ENCODE measurements at regions not wholly inside any gene's neighbourhood (a gene's known extent, or its start where the extent isn't known, plus 50 kb on each side); places are given as distances from the start of the nearest gene placed in this dataset.

DNA sequence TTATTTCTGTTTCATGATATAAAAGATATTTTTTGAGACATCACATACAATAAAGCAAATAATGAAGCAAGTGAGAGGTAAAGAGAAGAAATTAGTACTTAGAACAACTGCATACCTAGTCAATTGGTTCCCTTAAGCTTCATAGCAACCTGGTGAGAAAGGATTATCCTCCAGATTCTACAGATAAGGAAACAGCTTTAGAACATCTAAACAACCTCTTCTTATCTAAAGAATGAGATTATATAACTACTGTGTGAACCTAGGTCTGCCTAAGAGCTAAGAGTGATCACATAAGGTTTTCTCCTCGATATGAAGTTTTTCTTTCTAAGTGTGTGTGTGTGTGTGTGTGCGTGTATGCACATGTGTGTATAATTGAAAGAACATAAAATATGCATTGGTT is 265.1 kb downstream of the NOL4 start:
- TF ChIP-seq, protein P1, sequence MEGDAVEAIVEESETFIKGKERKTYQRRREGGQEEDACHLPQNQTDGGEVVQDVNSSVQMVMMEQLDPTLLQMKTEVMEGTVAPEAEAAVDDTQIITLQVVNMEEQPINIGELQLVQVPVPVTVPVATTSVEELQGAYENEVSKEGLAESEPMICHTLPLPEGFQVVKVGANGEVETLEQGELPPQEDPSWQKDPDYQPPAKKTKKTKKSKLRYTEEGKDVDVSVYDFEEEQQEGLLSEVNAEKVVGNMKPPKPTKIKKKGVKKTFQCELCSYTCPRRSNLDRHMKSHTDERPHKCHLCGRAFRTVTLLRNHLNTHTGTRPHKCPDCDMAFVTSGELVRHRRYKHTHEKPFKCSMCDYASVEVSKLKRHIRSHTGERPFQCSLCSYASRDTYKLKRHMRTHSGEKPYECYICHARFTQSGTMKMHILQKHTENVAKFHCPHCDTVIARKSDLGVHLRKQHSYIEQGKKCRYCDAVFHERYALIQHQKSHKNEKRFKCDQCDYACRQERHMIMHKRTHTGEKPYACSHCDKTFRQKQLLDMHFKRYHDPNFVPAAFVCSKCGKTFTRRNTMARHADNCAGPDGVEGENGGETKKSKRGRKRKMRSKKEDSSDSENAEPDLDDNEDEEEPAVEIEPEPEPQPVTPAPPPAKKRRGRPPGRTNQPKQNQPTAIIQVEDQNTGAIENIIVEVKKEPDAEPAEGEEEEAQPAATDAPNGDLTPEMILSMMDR (conservative IDR thresholded peaks at IDR 0.05) = no peak
- TF ChIP-seq ZFX (IDR thresholded peaks at IDR 0.05) = no peak
